Esophagus squamous epithelium (tissue), 4 donors: ENCODE measurements at regions not wholly inside any gene's neighbourhood (a gene's known extent, or its start where the extent isn't known, plus 50 kb on each side); places are given as distances from the start of the nearest gene placed in this dataset.

Source experiments
- CTCF ChIP-seq, 6 experiments: fragments of 450-650 bp in 4 of 6; fragments of 200-600 bp in 2 of 6; sonication (generic) in 2 of 6; IDR thresholded peaks; one replicate each; pipeline ENCODE4 v1.5.1; 2016 to 2019; ENCODE audit warnings: antibody characterized with exemption in 6 of 6, mild to moderate bottlenecking in 4 of 6, moderate library complexity in 4 of 6
- POLR2A ChIP-seq, 4 donors: fragments of 450-650 bp; IDR thresholded peaks; one replicate each; pipeline ENCODE4 v1.6.1; 2017; ENCODE audit warnings: antibody characterized with exemption in 4 of 4, mild to moderate bottlenecking in 4 of 4, moderate library complexity in 3 of 4

- no peak for TF ChIP-seq POLR2A (IDR thresholded peaks at IDR 0.05)
- no peak for TF ChIP-seq CTCF (IDR thresholded peaks at IDR 0.05)
Measured at GRCh38 chr14:49052521-49052920, 533.7 kb downstream of the RPS29 start.
